ENCODE measurements at regions not wholly inside any gene's neighbourhood (a gene's known extent, or its start where the extent isn't known, plus 50 kb on each side); places are given as distances from the start of the nearest gene placed in this dataset.

DNA sequence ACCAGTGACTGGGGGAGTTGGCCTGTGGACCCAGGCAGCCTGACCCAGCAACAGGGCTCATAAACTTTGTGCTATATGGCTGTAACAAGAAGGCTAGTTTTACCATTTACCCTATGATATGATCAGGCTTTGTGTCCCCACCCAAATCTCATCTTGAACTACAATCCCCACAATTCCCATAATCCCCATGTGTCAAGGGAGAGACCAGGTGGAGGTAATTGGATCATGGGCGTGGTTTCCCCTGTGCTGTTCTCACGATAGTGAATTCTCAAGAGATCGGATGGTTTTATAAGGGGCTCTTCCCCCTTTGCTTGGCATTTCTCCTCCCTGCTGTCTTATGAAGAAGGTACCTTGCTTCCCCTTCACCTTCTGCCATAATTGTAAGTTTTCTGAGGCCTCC lies 111.2 kb upstream of the NLRP1 start:
- DNase-seq = no peak

DNA sequence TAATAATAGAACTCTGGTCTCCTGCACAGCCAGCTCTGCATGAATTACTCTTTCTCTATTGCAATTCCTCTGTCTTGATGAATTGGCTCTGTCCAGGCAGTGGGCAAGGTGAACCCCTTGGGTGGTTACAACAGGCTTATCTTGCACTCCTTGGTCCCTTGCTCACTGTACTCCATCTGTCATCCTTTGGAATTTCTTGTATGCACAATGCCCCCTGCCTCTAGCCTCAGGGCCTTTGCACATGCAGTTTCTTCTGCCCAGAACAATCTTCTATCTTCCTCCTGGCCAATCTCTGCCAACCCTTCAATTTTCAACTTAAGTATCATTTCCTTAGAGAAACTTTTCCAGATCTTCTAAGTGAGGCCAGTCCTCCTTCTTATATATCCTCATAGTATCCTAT lies 114.7 kb upstream of the NLRP1 start:
- no peak for DNase-seq

DNA sequence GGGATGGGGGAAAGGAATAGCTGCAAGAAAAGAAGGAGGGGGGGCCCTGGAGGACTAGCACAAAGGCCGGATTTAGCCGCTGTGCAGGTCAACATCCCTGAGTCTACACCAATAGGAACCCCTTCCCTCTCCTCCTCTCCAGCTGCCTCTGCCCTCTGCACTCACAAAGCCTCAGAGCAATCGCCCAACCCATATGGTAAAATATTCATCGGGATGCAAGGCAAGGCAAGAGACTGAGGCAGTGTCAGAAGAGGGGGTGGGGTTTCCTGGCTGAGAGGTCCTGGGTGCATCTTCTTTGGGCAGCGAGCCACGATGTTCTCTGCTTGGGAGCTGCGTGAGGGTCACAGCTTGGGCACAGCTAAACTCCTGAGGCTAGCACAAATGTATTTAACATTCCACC lies 115.5 kb upstream of the NLRP1 start:
- DNase-seq = no peak

DNA sequence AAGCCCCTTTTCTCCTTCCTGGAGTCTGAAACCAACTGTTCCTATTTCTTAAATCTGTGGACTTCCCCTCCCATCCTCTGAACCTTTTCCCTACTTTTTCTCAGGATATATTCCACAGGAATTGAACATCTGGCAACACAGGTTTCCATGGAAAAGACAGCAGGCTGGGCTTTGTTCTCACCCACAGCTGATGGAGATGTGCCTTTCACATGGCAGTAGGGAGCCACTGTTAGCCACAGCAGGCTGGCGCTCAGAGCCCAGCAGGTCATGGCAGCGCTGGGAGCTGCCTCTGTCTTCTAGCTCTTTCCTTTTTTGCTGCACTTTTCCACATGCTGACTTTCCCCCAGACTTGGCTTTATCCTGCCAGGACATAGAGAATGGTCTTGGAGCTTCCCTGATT lies 116.4 kb upstream of the NLRP1 start:
- DNase-seq = no peak

DNA sequence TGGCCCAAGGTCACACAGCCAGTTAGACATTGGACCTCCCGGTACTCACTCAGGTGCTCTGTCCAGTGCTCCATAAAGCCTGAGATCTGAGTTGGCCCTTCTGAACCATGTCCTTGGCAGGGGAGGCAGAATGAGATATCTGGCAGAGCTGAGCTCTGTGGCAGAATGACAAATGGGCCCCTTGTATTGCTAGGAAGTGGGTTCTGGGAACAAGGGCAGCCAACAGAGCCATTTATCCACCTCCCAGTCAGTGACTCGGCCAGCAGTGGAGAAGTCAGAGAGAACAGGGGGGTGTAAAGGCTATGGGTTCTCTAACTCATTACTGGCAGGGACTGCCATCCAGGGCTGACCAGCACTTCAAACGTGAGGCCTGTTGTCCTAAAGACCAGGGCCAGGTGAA lies 117.1 kb upstream of the NLRP1 start:
- no peak for DNase-seq

DNA sequence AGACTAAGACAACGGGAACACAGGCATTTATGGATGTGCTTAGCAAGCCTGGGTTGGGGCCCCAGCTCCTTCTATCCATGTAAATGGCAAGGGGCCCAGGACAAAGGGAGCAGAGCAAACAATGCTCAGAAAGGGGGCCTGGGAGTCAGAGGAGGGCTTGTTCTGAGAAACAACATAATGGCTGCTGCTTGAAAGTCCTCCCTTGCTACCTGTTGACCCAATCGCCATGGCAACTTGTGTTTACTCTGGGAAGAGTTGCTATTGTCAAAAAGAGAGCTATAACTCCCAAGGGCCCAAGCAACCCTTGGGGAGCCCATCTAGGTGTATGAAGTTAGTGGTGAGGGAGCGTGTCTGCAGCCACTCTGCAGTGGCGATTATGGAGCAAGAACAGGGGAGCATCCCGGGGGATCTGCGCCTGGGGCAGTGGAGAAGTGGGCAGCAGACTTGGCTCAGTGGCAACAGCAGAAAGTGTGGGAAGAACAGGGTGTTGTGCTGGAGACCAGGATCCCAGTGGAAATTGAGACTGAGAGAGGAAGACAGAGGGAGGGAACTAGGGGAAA lies 118.7 kb upstream of the NLRP1 start:
- DNase-seq = no peak

DNA sequence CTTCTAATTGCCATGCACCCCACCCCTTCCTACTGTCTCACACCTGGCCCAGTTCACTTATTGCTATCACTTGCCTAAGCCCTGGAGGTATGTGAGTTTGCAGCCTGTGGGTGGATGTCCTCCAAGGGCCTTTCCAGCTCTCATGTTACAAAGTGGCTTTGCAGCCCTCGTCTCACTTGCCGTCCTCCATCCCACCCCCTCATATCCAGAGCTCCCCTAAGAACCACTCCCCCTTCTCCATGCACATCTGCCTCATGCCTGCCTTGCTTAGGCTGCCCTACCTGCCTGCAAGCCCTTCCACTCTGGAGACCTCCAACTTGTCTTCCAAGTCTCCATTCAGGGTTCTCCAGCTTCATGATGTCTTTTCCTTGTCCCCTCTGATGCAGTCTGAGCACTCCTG lies 119.4 kb upstream of the NLRP1 start:
- DNase-seq = no peak

DNA sequence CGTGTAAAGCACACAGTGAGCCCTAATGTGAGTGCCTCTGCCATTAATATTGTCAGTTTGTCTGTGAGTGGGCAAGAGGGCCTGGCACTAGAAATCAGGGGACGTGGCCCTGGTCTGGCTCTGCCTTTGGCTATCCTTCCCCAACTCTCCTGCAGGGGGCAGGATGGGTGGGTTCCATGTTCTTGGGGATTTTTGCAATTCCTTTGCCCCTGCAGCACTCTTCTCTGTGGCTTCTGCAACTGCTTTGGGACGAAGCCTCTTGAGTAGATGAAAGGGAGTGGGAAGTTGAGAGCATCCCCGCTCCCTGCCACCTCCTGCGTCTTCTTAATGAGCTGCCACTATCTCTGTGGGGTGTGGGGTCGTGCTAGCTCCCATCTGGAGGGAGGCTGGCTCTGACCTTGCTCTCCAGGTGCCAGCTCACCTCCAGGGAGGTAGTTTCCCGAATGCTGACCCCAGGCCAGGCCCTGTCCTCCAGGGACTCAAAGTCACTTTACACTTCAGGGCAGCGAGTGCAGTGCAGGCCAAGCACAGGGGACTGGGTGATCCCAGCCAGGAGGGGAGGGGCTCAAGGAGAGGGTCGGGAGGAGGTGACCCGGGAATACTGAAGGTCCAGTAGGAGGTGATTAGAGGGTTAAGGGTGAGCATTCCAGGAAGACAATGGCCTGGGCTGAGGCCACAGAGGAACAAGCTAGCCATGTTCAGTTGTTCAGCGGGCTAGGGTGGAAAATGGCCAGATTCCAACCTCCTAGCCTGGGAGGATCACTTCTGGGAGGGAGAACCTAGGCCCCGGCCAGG lies 121.0 kb upstream of the NLRP1 start:
- DNase-seq = no peak

DNA sequence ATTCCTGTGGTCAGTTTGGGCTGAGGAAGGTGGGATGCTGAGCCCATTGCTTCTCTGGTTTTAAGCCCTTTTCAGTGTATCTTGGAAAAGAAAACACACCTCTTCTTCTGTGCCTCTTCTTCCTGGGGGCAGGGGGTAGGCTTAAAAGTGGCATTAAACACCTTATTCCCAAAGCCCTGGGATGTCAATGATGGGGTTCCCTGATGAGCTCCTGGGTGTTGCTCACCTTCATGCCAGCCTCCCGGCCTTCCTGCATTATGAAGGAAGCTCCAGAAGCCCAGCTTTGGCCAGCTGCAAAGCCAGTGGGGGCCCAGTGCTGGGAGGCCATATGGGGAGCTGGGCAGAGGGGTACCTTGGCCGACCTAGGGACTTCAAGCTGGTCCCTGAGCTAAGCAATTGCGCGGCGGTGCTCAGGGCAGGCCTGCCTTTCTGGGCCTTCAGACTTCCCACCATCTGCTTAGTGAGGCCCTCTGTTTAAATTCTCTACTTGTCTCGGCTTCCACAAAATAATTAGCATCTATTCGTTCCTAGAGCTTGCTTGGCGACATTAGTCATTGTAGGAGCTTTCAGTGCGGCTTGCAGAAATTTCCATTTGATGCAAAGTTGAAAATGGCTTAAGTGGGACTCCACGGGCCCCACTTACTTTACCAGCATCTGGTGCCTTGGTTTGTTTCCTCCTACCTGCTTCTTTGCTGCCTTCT lies 121.7 kb upstream of the NLRP1 start:
- no peak for DNase-seq

DNA sequence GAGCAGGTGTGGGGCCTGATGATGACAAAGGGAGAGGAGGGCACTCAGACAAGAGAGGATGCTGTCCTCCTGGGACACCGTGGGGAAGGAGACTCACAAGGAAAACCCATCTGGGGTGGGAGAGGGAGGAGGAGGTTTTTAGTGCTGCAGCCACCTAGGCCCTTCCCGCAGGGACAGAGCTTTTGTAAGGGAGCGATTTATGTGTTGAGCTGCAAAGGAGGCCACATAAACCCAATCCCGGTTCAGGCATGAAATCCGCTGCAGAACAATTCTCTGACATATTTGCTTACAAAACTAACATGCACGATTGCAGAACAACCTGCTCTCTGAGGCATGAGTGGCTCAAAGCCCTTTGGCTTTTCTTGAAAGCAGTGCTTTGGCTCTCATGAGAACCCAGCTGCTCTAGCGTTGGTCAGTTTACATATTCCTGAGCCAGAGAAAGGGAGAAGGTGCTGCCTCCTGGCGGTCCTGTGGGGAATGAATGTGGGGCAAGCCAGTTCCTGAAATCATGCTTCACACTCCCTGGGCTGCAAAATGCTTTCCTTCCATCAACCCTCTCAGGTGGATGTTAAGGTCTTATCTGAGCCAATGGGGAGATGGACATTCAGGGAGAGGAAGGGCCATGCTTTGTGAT lies 122.4 kb upstream of the NLRP1 start:
- peak; percentile 5 for DNase-seq

DNA sequence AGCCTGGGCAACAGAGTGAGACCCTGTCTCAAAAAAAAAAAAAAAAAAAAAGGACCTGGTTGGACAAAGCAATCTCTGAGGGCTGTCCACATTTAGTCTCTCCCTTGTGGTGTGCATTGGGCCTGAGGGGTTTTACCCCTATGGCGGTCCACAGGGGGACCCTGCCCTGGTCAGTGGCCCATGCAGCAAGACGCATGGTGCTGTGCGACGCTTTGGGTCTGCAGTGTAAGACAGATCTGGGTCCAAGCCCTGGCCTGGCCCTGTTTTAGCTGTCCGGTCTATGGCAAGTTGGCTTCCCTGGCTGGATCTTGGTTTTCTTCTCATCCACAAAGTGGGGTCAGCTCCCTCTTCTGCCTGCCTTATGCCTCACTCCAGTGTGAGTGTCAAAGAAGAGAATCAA lies 123.2 kb upstream of the NLRP1 start:
- no peak for DNase-seq

DNA sequence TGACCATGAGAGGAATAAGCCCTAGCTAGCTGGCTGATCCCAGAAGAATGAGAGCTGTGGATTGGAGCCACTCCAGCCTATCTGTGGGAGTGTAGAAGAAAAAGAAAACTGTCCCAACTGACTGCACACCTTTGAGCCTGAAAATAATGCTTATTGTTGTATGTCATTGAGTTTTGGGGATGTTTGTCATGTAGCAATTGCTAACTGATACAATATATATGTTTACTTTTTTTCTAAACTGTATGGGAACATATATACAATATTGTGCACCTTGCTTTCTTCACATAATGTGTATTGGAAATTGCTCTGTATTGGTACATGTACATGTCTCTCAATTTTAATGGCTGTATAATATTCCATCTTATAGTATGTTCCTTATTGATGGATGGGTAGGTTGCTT lies 124.0 kb upstream of the NLRP1 start:
- DNase-seq = no peak

DNA sequence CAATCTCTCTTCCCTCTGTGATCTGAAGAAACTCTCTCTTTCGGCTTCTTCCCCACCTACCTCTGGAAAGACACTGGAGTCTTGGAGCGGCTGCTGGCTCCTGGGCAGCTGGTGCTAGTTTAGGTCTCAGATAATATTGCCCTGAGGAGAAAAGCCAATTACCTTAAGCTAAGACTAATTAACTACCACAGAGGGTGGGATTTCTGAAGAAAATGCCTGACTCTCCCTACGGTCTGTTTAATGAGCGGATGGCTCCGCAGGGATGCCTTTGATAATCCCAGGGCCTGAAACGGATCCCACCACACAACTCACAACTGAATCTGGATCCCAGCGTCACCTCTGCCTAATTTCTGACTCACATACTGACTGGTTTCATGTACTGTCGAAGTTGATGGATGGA lies 127.0 kb upstream of the NLRP1 start:
- no peak for DNase-seq

DNA sequence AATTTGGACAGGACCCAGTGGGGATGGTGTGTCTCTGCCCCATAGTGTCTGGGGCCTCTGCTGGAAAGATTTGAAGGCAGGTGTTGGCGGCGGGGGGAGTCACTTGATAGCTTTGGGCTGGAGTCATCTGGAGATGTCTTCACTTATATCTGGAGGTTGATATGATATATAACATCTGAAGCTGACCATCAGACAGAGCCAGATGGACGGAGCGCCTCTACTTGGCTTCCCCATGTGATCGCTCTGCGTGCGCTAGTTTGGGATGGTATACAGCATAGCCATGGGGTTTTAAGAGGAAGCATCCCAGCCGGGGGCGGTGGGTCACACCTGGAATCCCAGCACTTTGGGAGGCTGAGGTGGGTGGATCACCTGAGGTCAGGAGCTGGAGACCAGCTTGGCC lies 130.7 kb upstream of the NLRP1 start:
- no peak for DNase-seq

DNA sequence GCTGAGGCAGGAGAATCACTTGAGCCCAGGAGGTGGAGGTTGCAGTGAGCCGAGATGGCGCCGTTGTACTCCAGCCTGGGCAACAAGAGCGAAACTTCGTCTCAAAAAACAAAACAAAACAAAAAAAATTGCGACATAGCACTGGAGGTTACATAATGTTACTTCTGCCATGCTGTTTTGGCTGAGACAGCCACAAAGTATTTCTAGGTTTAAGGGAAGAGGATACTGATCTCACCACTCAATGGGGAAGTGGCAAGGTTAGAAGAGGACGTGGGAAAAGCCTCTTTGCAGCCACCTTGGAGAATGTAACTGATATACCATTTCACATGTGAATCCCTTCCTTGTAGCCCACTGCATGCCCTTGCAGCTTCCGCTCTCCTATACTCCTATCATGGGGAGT lies 131.2 kb upstream of the NLRP1 start:
- DNase-seq = no peak

DNA sequence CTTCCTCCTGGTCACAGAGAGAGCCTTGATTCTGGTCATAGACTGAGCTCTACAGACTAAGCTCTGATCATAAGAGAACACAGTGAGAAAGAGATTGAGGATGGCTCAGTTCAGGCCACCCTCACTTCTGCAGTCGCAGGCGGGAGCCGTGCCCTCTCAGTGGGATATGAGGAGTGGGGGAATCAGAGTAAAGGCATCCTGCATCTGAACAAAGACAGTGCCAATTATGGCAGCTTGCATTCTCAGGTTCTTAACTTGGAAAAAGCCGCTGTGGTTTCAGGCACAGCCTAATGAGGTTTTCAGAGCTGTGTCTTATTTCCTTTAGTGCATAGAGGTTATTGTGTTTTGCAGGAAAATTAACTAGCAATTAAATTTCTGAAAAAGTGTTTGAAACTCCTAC lies 134.4 kb upstream of the NLRP1 start:
- no peak for DNase-seq

DNA sequence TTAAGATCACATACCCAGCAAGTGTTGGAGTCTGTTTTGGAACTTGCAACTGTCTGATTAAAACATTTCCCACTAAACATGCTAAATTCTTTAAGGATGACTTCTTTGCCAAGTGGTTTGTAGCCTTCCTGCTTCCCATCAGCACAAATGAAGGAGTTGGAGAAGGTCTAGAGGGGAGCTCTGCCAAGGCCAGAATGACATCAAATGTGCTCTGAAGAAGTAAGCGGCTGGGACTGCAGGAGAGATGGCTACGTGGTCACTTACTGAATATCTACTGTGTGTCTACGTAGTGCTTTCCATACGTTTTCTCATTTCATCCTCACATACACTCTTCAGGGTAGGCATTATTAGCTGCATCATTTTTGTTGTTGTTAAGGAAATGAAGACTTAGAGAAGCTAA lies 135.7 kb upstream of the NLRP1 start:
- no peak for DNase-seq

DNA sequence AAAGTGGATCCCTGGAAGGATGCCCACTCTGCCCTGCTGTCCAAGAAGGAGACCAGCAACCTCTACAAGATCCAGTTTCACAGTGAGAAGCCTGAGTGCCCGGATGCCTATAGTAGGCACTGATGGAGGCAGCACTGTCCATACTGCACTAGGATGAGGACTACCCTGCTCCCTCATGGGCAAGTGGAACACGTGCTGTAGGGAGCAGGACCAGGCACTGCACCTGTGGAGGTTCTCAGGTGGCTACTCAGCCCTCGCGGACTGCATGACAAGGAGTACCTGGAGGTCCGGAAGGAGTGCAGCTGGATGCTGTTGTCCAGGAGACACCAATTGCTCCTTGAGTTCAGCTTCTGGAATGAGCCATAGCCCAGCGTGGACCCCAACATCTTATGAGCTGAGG lies 146.1 kb upstream of the NLRP1 start:
- no peak for DNase-seq

DNA sequence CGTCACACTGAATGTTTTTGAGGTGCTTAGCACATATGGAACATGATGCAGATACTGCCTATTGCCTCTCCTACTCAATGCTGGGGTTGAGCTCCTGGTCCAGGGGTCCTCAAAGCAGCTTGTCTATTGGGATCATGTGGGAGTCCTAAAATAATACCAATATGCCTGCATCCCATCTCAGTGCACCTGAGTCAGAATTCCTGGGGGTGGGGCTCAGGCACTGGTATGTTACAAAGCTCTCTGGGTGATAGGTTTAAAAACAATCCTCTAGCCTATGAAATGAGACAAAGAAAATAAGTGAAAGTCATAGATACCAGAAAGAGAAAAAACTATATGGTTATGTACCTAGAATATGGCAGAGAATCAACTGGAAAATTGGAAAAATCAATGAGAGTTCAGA lies 156.6 kb upstream of the NLRP1 start:
- DNase-seq = no peak

DNA sequence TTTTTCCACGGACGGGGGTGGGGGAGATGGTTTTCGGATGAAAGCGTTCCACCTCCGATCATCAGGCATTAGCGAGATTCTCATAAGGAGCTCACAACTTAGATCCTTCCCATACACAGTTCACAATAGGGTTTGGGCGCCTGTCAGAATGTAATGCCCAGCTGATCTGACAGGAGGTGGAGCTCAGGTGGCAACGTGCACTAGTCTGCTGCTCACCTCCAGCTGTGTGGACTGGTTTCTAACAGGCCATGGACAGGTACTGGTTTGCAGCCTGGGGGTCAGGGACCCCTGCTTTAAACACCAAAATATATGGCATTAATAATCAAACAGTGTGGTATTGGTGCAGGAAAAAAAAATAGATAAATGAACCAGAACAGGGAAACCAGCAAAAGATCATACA lies 157.5 kb upstream of the NLRP1 start:
- DNase-seq = no peak

DNA sequence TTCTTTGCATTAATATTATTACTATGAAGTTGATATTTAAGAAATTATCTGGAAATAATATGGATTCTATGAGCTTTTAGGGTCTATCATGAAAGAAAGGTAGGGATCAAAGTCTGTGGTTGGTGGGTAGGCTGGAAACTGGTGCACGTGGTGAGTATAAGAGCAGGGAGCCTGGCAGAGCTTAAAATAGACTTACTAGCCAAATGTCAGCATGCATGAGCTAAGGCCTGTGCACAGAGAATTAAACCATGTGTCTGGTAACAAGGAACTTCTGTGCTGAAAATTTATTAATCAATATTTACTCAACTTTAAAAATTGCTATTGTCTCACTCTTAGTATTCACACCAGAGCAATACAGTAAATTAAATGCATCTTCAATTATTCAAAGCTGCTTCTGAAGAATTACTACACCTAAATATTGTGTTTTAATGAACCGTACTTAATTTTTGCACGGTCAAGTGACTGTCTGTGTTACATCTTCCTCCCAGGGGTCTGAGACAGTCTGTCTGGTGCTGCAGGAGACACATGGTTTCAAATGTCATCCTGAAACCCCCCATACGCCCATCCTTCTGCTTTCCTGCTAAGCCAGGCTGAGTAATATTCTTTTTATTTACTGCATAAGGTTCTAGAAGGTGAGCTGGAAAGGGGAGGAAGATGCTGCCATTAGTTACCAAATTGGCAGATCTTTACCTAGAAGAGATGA lies 161.0 kb upstream of the NLRP1 start:
- DNase-seq = no peak

DNA sequence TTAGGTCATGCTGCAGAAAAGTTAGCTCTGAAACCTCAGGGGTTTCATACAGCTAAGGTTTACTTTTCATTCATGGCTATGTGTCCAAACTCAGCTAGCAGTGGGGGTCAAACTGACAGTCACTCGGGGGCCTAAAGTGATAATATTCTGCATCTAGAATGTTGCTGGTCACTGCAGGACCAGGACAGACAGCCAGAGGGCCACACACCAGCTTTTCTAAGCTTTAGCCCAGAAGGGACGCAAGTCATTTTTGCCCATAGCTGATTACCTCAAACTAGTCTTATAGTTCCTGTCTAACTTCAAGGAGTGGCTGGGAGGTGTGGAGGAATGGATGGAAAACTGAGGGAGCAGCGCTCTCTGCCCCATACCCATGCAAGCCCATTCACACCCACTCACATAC lies 163.0 kb upstream of the NLRP1 start:
- DNase-seq = no peak

DNA sequence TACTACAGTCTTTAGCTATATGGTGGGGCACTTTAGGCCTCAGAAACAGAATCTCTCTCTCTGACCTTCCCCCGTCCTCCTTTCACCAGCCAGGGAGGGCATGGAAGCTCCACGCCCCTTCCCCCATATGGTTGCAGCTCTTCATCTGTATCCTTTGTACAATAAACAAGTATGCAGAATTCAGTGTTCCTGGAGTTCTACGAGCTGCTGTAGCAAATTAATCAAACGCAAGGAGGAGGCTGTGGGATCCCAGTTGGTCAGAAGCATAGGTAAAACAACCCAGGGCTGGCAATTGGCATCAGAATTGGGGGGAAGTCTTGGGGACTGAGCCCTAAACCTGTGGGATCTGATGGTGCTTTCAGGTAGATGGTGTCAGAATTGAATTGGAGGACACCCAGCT lies 163.7 kb upstream of the NLRP1 start:
- no peak for DNase-seq
